Mesenchymal stem cell (in vitro differentiated cells and primary cell): ENCODE measurements at regions not wholly inside any gene's neighbourhood (a gene's known extent, or its start where the extent isn't known, plus 50 kb on each side); places are given as distances from the start of the nearest gene placed in this dataset.

Experiments
- DNase-seq: peaks from one replicate; pipeline ENCODE4 v3.0.0-alpha.2; 2013
- H2AFZ ChIP-seq: one replicate; pipeline ENCODE4 v1.6.1; 2013; ENCODE audit warnings: low read depth, mild to moderate bottlenecking, control low read depth, inconsistent platforms, low read length, moderate library complexity
- H2AK5ac ChIP-seq: 2 replicates; pipeline ENCODE4 v1.6.1; 2013; ENCODE audit warnings: low read length, moderate library complexity, mild to moderate bottlenecking, inconsistent platforms; ENCODE audit not compliant: severe bottlenecking
- H2BK120ac ChIP-seq: one replicate; pipeline ENCODE4 v1.6.1; 2013; ENCODE audit warnings: low read depth, mild to moderate bottlenecking, inconsistent platforms, low read length, moderate library complexity
- H2BK12ac ChIP-seq, 2 experiments: one replicate each; pipeline ENCODE4 v1.6.1; 2013; ENCODE audit warnings: inconsistent platforms in 2 of 2, low read length in 2 of 2, mild to moderate bottlenecking in 2 of 2, moderate library complexity in 2 of 2, control low read depth in 1 of 2
- H2BK15ac ChIP-seq: one replicate; pipeline ENCODE4 v1.6.1; 2013; ENCODE audit warnings: mild to moderate bottlenecking, low read depth, inconsistent platforms; ENCODE audit not compliant: poor library complexity, severe bottlenecking
- H2BK5ac ChIP-seq: 2 replicates; pipeline ENCODE4 v1.6.1; 2013; ENCODE audit warnings: low read depth, mild to moderate bottlenecking, low read length, control low read depth, inconsistent platforms; ENCODE audit not compliant: poor library complexity, severe bottlenecking
- H3K14ac ChIP-seq, 2 experiments: one replicate each; pipeline ENCODE4 v1.6.1; 2013; ENCODE audit warnings: inconsistent platforms in 2 of 2, low read length in 2 of 2, control low read depth in 1 of 2, mild to moderate bottlenecking in 1 of 2, moderate library complexity in 1 of 2
- H3K18ac ChIP-seq, 2 experiments: one replicate each; pipeline ENCODE4 v1.6.1; 2013; ENCODE audit warnings: inconsistent platforms in 2 of 2, low read length in 2 of 2, control low read depth in 1 of 2, low read depth in 1 of 2, mild to moderate bottlenecking in 1 of 2
- H3K23ac ChIP-seq, 2 experiments: one replicate each; pipeline ENCODE4 v1.6.1; 2013; ENCODE audit warnings: inconsistent platforms in 2 of 2, low read length in 2 of 2, mild to moderate bottlenecking in 2 of 2, moderate library complexity in 2 of 2, control low read depth in 1 of 2
- H3K27ac ChIP-seq: 2 replicates; pipeline ENCODE4 v1.5.1; 2013; ENCODE audit warnings: mild to moderate bottlenecking, moderate library complexity, low read length, control low read depth, inconsistent platforms; ENCODE audit not compliant: poor library complexity, severe bottlenecking
- H3K27me3 ChIP-seq, 2 experiments: 2 replicates each; pipeline versions ENCODE4 v1.6.1 to v1.7.0; 2013; ENCODE audit warnings: low read length in 2 of 2, mild to moderate bottlenecking in 2 of 2, moderate library complexity in 2 of 2, control low read depth in 1 of 2, inconsistent platforms in 1 of 2; ENCODE audit not compliant: control insufficient read depth in 1 of 2, insufficient read depth in 1 of 2
- H3K36me3 ChIP-seq, 2 experiments: 2 replicates each; pipeline versions ENCODE4 v1.6.1 to v1.7.0; 2013; ENCODE audit warnings: low read length in 2 of 2, control low read depth in 1 of 2, inconsistent platforms in 1 of 2, low read depth in 1 of 2, mild to moderate bottlenecking in 1 of 2; ENCODE audit not compliant: insufficient read depth in 2 of 2, control insufficient read depth in 1 of 2
- H3K4ac ChIP-seq, 2 experiments: one replicate each; pipeline ENCODE4 v1.6.1; 2013; ENCODE audit warnings: inconsistent platforms in 2 of 2, low read length in 2 of 2, mild to moderate bottlenecking in 2 of 2, moderate library complexity in 2 of 2, control low read depth in 1 of 2, low read depth in 1 of 2
- H3K4me1 ChIP-seq: 2 replicates; pipeline ENCODE4 v1.6.1; 2013; ENCODE audit warnings: low read depth, low read length, control low read depth; ENCODE audit not compliant: control insufficient read depth, insufficient read depth
- H3K4me2 ChIP-seq: 2 replicates; pipeline ENCODE4 v1.6.1; 2013; ENCODE audit warnings: low read length, mild to moderate bottlenecking, inconsistent platforms; ENCODE audit not compliant: poor library complexity, severe bottlenecking
- H3K4me3 ChIP-seq, 2 experiments: 2 replicates each; pipeline versions ENCODE4 v1.5.1 to v1.7.0; 2013; ENCODE audit warnings: low read length in 2 of 2, mild to moderate bottlenecking in 2 of 2, control low read depth in 1 of 2, low read depth in 1 of 2; ENCODE audit not compliant: insufficient read depth in 1 of 2
- H3K79me1 ChIP-seq: replicated peaks from 2 replicates; pipeline ENCODE4 v1.6.1; 2013; ENCODE audit warnings: mild to moderate bottlenecking, control low read depth, low read length, inconsistent platforms; ENCODE audit not compliant: poor library complexity, severe bottlenecking
- H3K9ac ChIP-seq: 2 replicates; pipeline ENCODE4 v1.7.0; 2013; ENCODE audit warnings: mild to moderate bottlenecking, low read length, moderate library complexity
- H3K9me3 ChIP-seq: 2 replicates; pipeline ENCODE4 v1.7.0; 2013; ENCODE audit warnings: mild to moderate bottlenecking, low read length; ENCODE audit not compliant: control insufficient read depth
- H4K8ac ChIP-seq: one replicate; pipeline ENCODE4 v1.6.1; 2013; ENCODE audit warnings: inconsistent platforms, mild to moderate bottlenecking, low read length, moderate library complexity
- H4K91ac ChIP-seq: one replicate; pipeline ENCODE4 v1.6.1; 2013; ENCODE audit warnings: mild to moderate bottlenecking, low read length, inconsistent platforms
- WGBS: methylation state at CpG from one replicate; pipeline ENCODE4 v1.1.7; 2013; ENCODE audit warnings: mixed read lengths; 5-methylcytosine and 5-hydroxymethylcytosine counted together

- DNase-seq: no peak
- Histone ChIP-seq H2BK12ac (no peak overlapping the region), H2AK5ac (no peak overlapping the region), H3K4ac (no peak overlapping the region), H3K79me1 (no peaks in the 10 kb centered on the region), H3K4me3 (no peak overlapping the region), H3K18ac (no peak overlapping the region), H3K36me3 (no peaks in the 10 kb centered on the region), H2BK15ac (no peak overlapping the region), H2BK120ac (no peak overlapping the region), H3K23ac (no peak overlapping the region), H4K8ac (no peak overlapping the region), H2AFZ (no peak overlapping the region), H3K27ac (no peak overlapping the region), H3K27me3 (no peaks in the 10 kb centered on the region), H2BK5ac (no peak overlapping the region), H3K4me2 (no peak overlapping the region), H4K91ac (no peak overlapping the region), H3K4me1 (no peaks in the 10 kb centered on the region), H3K9ac (no peak overlapping the region), H3K9me3 (no peaks in the 10 kb centered on the region), H3K14ac (no peak overlapping the region)
- WGBS: no CpG with 5 or more reads among the region's 1 CpG
Measured at GRCh38 chr3:88440701-88441100, 290.9 kb downstream of the C3orf38 start.

DNA sequence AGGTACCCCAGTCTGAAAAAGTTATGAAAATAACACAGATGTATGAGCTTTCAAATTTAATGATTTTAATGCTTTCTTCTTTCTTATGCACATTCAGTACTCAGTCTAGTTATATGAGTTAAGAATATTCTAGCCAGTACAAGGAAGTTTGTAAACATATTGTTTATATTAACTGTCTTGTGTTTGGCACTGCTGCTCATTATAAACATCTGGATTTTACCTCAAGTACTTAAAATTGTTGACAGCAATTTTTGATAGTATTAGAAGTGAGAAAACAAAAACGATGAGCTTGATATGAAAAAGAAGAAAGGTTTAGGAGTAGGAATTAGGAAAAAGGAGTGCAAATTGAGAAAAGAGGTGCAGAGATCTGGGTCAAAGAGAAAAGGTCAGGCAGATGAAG is 293.3 kb downstream of the C3orf38 start:
- no peak overlapping the region for H2BK120ac ChIP-seq
- H3K9me3 ChIP-seq: no peaks in the 10 kb centered on the region
- no peak overlapping the region for H2AFZ ChIP-seq
- no peak overlapping the region for H4K8ac ChIP-seq
- H3K27me3 ChIP-seq: no peaks in the 10 kb centered on the region
- H3K18ac ChIP-seq: no peak overlapping the region
- no peak overlapping the region for H3K9ac ChIP-seq
- H3K79me1 ChIP-seq: no peaks in the 10 kb centered on the region
- H3K4me2 ChIP-seq: no peak overlapping the region
- no peak overlapping the region for H3K4me3 ChIP-seq
- H2BK15ac ChIP-seq: no peak overlapping the region
- H3K36me3 ChIP-seq: no peaks in the 10 kb centered on the region
- no peak overlapping the region for H2AK5ac ChIP-seq
- no peak for DNase-seq
- no peak overlapping the region for H3K27ac ChIP-seq
- no peak overlapping the region for H3K14ac ChIP-seq
- WGBS: 16% methylated on average over 1 of the region's 1 CpG
- no peak overlapping the region for H3K4ac ChIP-seq
- no peak overlapping the region for H2BK12ac ChIP-seq
- no peak overlapping the region for H3K23ac ChIP-seq
- no peak overlapping the region for H4K91ac ChIP-seq
- no peak overlapping the region for H2BK5ac ChIP-seq
- no peaks in the 10 kb centered on the region for H3K4me1 ChIP-seq

GRCh38 chr3:88444251-88444650 is 294.5 kb downstream of the C3orf38 start:
- no peak overlapping the region for H2BK120ac ChIP-seq
- no CpG with 5 or more reads among the region's 1 CpG for WGBS
- H4K8ac ChIP-seq: no peak overlapping the region
- no peak overlapping the region for H3K27ac ChIP-seq
- H3K4me1 ChIP-seq: no peaks in the 10 kb centered on the region
- H3K4ac ChIP-seq: no peak overlapping the region
- H3K27me3 ChIP-seq: no peaks in the 10 kb centered on the region
- H2AFZ ChIP-seq: no peak overlapping the region
- H3K79me1 ChIP-seq: no peaks in the 10 kb centered on the region
- H3K14ac ChIP-seq: no peak overlapping the region
- H3K9ac ChIP-seq: no peak overlapping the region
- H4K91ac ChIP-seq: no peak overlapping the region
- no peaks in the 10 kb centered on the region for H3K36me3 ChIP-seq
- H3K4me3 ChIP-seq: no peak overlapping the region
- no peak overlapping the region for H2BK12ac ChIP-seq
- H2BK5ac ChIP-seq: no peak overlapping the region
- H2AK5ac ChIP-seq: no peak overlapping the region
- no peak overlapping the region for H3K23ac ChIP-seq
- H2BK15ac ChIP-seq: no peak overlapping the region
- no peak for DNase-seq
- no peak overlapping the region for H3K4me2 ChIP-seq
- H3K9me3 ChIP-seq: no peaks in the 10 kb centered on the region
- H3K18ac ChIP-seq: no peak overlapping the region

- Histone ChIP-seq H3K4me2 (no peak overlapping the region), H2BK120ac (no peak overlapping the region), H4K91ac (no peak overlapping the region), H3K23ac (no peak overlapping the region), H3K27me3 (no peaks in the 10 kb centered on the region), H3K18ac (no peak overlapping the region), H3K9me3 (no peaks in the 10 kb centered on the region), H2BK5ac (no peak overlapping the region), H3K4me1 (no peaks in the 10 kb centered on the region), H3K4me3 (no peak overlapping the region), H2AK5ac (no peak overlapping the region), H3K4ac (no peak overlapping the region), H3K14ac (no peak overlapping the region), H3K9ac (no peak overlapping the region), H3K27ac (no peak overlapping the region), H2AFZ (no peak overlapping the region), H3K36me3 (no peaks in the 10 kb centered on the region), H2BK12ac (no peak overlapping the region), H4K8ac (no peak overlapping the region), H2BK15ac (no peak overlapping the region), H3K79me1 (no peaks in the 10 kb centered on the region)
- no peak for DNase-seq
- 95% methylated on average over 2 of the region's 4 CpGs for WGBS
Measured at GRCh38 chr3:88452228-88452627, 302.5 kb downstream of the C3orf38 start.
